HG02852 (cell line): ENCODE measurements at regions not wholly inside any gene's neighbourhood (a gene's known extent, or its start where the extent isn't known, plus 50 kb on each side); places are given as distances from the start of the nearest gene placed in this dataset.

Experiments
- ATAC-seq: cut with Tn5 transposase; IDR thresholded peaks from one replicate; pipeline ENCODE4 v1.9.1; 2021; ENCODE audit warnings: mild to moderate bottlenecking, moderate library complexity; ENCODE audit not compliant: unreplicated experiment

DNA sequence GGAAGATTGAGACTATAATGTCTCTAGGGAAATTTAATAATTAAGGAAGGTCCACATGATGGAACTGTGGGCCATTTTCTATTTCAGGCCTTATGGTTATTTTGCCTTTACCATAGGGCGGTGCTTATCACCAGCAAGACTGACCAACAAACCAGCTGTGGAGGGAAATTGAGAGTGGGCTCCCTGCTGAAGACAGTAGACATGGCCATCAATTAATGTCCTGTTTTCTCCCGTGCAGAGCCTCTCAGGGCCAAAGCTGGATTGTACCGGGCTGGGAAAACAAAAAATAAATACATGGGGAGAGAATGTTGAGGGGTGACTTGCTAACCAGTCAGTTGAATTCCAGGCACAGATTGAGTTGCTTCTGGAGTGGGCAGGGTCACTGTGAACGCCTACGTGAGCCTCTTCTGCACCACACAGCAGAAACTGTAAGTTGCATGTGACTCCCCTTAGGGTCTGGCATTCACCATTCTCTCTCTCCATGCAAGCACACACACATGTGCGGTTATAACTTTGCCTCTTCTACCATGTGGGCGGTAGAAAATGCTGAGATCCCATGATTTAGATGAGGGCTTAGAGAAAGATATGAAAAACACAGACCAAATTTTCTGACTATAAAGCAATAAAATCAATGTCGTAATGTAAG is 128.5 kb downstream of the COPS8 start:
- ATAC-seq, result no peak

- ATAC-seq, result no peak
Observed at GRCh38 chr2:237214963-237215362, 129.3 kb downstream of the COPS8 start.

DNA sequence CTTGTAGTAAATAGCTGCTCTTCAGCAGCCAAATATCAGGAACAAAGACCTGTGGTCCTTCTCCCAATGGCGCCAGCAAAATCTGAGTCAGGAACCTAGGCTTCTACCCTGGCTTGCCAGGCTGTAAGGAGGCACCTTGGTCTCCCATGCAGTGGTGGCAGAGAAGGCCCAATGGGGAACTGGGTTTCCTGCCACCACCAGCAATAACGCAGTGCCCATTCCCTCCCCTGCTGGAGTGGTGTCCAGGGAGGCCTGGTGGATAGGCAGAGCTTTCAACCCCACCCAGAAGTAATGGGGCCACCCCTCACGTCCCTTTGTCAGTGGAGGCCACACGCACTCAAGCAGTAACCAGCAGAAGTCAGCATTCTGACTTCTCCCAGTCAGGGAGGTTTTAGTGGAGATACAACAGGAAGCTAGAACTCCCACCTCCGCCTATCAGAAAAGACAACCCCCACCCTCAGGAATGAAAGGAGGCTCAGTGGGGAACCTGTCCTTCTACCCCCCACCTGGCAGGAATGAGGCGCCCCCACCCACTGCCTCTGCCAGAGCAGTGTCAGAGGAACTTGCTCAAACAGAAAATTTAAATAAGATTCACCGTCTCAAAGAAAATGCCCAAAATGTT is 132.4 kb downstream of the COPS8 start:
- no peak for ATAC-seq

- no peak for ATAC-seq
Observed at GRCh38 chr2:237218756-237219155, 133.1 kb downstream of the COPS8 start.

GRCh38 chr2:237219826-237220225 is 134.1 kb downstream of the COPS8 start:
- no peak for ATAC-seq

DNA sequence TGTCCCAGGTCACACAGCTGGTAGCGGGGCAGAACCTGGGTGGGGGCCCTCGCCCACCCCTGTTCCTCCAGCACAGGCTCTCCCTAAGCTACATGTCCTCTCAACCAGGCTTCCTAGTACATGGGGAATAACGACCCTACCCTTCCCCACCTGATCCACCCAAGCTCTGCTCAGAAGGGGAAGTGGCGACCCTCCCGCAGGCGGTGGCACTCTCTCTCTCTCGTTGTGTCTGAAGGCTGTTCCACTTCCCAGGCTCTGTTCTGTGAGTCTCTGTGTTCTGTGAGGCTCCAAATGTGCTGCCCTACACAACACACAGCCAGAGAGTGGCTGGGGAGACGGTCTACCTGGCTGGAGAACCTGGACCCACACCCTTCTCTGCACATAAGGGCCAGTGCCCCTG is 135.8 kb downstream of the COPS8 start:
- no peak for ATAC-seq

DNA sequence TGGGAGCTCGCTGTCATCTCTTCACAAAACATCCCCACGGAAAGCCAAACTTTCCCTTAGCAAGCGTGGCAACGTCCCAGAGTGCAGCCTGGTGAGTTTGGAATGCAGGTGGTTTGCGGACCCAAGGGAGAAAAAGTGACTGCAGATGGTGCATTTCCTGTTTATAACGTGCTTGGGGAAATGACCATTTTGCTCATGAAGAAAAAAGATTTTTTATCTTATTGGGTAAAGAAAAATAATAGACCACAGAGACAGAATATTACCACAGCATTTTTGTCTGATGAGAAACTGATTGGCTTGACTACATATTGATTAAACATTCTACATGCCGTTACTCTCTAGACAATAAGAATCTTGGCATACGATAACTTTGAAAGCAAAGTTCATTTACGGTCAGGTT is 136.5 kb downstream of the COPS8 start:
- no peak for ATAC-seq

DNA sequence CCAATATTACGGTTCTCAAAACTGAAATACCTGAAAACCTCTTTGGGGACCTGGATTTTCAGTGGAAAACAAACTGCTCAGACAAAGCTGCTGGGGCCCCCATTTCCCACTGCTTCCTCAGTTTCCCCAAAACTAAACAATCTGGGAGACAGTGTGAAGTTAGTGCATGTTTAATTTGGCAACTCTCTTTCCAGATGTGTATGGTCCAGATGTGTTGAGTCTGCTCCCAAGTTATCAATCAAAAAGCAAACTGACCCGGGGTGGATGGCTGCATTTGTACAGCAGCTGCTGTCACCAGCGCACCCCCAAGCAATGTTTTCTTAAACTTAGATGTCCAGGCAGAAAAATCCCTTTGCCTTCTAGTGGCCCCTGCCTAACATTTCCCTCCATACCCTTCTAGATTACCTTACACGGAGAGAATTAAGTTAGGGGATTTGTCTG is 136.9 kb downstream of the COPS8 start:
- ATAC-seq, result no peak

DNA sequence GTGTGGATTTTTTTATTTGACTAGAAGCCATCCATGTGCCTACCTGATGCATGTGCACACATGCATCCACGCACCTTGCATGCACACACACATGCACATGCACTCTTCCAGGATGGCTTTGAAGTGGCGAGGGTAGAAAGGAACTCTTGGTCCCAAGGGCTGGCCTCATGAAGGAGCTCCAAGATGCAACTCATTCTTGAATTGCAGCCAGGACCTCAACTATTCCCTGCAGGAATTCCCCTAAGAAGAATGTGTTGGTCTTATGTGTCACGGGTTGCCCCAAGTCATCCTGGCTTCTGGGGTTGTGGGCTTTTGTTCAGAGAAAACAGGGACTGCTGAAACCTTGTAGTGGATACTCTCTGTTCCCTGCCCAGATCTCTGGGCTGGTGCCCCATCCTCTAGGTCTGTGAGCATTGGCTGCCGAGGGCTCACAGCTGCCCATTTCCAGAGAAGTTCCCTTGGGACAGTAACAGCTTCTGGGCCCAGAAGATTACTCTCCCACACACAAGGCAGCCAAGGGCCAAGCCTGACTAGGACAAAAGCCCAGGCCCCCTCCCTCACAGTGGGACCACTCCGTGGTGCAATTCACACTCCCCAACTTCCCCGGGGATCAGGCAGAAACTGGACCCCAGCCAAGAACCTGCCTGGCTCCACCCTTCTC is 137.6 kb downstream of the COPS8 start:
- ATAC-seq, result no peak

DNA sequence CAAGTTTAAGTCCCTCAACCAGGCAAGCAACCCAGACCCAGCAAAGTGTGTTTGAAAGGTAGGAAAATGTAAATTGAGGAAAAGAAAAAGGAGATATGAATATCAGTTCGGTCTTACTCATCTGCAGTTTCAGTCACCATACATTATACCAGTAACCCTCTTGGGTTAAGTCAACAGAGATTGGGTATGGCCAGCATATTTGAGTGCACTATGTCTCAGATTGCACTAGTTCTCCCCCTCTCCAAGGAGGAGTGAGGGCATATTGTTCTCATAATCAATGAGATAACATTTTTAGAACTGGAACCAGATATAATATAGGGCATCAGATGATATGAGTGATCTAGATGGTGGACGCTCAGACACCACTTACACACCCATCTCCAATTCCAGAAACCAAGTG is 141.5 kb downstream of the COPS8 start:
- ATAC-seq, result no peak

- no peak for ATAC-seq
Observed at GRCh38 chr2:237227592-237228280, 142.0 kb downstream of the COPS8 start.

DNA sequence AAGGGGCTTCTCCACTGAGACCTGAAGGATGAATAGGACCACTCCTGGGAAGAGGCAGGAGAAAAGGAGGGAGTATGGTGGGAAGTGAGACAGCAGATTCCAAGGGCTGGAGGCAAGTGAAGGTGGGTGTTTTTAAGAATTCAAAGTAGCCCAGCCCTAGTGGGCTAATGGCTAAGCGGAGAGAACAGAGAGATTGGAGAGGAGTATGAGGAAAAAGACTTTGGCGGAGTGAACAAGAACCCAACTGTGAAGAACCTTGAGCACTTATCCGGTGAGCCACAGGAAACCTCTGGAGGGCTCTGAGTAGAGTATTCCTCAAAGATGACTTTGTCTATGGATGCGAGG is 142.6 kb downstream of the COPS8 start:
- no peak for ATAC-seq

DNA sequence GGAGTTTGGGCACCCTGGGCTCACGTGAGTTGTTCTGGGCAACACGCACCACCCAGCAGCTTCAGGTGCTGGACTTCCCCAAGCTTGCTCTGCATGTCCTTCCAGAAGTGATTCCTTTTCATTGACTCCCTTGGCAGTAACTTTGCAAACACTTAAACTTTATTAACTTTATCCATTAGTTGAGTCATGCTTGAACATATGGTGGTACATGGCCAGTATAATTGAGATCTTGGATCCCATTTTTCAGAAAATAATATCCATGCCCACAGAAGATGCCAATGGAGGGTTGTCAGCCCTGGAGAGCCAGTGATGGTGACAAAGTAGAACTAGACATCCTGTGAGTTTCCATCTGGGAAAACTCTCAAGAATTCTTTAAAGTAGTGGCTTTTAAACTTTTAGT is 144.2 kb downstream of the COPS8 start:
- ATAC-seq, result no peak

DNA sequence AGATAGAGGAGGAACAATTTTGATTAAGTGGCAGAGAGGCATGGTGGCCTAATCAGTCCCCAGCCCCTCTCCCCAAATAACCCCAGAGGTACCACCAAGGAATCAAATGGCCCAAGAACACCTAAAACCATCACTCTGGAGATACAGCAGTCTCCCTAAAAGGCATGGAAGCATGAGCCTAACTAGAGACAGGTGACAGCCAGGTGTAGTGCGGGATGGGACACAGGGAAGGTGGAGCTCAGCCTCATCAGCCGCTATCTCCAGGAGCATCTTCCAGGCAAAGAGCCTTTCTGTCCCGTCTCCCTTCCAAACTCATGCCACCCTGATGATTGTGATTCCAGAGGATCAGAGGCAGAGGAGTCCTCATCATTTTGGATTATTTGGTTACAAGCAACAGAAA is 144.7 kb downstream of the COPS8 start:
- ATAC-seq, result no peak

DNA sequence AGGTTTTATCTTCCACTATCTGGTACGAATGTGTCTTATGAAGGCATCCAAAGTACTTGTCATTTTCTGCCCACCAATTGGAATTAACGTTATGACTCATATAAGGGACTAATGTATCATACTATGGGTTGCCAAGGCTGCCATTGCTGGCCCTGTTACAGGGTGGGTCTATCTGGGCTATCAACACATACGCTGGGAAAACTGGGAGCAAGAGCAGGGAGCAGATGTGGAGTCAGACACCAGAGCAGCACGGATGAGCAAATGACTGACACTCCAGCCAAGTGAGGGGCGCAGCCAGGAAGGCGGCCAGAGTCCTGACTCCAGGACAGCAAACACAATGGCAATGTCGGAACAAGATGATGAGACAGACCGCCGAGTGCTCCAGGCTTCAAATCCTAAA is 145.9 kb downstream of the COPS8 start:
- ATAC-seq, result no peak

- ATAC-seq, result no peak
Observed at GRCh38 chr2:237232166-237232565, 146.5 kb downstream of the COPS8 start.

GRCh38 chr2:237234268-237234667 is 148.6 kb downstream of the COPS8 start:
- no peak for ATAC-seq

- ATAC-seq, result no peak
Observed at GRCh38 chr2:237235383-237236095, 149.8 kb downstream of the COPS8 start.

GRCh38 chr2:237236188-237236587 is 150.5 kb downstream of the COPS8 start:
- no peak for ATAC-seq

DNA sequence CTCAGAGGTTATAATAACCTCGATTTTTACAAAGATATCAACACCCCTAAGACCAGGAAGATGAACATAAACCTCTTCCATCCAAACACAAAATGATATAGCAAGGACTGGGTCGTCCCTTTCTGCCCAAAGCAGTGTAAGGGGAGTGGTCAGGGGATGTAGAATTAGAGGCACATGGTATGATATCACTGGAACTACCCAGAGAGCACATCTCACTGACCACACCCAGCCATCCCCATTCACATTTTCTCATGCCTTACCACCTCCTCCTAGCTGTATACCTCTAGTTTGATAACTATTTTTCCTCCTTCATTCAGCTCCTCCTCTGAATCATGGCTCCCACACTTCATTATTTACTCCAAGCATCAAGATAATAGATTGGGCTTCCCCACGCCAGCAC is 152.6 kb downstream of the COPS8 start:
- ATAC-seq, result no peak

DNA sequence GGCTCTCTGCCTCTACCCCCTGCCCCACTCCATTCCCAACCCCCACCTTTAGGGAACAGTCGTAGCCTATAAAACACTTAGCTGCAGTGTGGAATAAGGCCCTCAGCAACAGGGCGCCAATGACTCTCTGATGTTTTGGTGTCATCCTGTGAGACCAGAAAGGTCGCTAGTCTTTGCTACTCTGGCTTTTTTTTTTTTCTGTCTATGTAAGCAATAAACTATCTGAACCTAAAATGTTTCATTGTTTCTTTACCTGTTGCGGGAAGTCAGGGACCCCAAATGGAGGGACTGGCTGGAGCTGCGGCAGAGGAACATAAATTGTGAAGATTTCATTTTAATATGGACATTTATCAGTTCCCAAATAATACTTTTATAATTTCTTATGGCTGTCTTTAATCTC is 154.6 kb downstream of the COPS8 start:
- ATAC-seq, result no peak
